Putamen (tissue), 1 donor: ENCODE measurements at regions not wholly inside any gene's neighbourhood (a gene's known extent, or its start where the extent isn't known, plus 50 kb on each side); places are given as distances from the start of the nearest gene placed in this dataset.

Experiments
- DNase-seq: peaks from one replicate; pipeline ENCODE4 v3.0.0-alpha.2; 2016; ENCODE audit warnings: low spot score

DNA sequence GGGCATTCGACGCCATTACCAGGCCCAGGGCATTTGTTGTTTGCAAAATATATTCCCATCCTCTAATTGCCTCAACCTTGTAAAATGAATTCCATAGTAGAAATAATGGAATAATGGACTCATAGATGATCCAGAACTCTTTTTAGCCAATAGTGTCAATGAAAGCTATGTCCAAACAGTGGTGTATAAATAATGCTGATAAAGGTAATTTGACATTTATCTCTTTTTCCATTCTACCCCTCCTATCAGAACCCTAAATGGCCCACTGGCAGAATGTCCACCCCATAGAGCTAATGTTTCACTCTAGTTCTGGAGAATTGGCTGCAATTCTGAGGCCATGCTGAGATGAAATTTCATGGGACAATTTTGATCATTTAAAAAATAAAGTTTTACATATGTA, 76.4 kb upstream of the DLX6 start:
- DNase-seq, result no peak

- no peak for DNase-seq
These were observed 73.5 kb upstream of the DLX6 start for GRCh38 chr7:96931891-96932290.

DNA sequence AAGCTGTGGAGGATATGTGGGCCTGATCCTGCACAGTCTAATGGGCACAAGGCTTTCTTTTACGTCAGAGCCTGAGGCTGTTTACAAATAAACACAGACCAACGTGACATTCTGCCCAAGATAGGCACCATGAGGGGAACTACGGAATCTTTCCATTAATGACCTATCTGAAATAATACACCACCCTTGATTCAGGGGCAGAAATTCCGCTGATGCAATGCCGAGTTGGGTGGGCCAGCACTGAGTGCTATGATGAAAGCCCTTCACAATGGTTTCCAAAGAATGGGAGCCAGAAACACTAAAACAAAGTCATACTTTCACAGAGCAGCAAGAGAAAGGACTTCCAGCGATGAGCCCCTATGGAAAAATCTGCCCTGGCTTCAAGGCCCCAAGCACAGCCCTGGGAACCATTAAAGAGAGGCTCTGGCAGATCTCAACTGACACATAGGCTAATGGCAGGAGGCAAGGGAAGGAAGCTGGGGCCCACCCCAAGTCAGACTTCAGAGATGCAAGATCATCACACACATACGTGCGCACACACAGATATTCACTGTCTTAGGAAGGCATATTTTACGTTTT, 72.2 kb upstream of the DLX6 start:
- DNase-seq, result no peak

- peak; percentile 53 for DNase-seq
These were observed 68.7 kb upstream of the DLX6 start for GRCh38 chr7:96936621-96937020.

- DNase-seq, result no peak
These were observed 63.2 kb upstream of the DLX6 start for GRCh38 chr7:96942112-96942511.

DNA sequence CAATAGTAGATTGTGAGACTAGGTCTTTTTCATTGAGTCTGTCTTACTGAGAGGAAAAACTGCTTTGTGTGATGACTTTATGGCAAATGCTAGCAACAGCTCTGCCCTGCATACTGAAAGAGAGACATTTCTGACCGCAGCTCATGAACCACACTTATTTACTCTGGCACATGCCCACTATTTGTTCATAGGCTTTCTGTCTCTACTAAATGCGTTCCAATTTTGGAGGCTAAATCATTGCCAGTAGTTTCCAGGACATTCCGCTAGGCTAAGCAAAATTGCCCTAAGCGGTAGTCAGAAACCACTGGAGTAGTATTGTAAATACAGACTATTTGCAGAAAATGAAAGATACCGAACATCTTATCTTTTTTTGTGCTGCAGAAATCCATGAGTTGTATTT, 55.6 kb upstream of the DLX6 start:
- no peak for DNase-seq

DNA sequence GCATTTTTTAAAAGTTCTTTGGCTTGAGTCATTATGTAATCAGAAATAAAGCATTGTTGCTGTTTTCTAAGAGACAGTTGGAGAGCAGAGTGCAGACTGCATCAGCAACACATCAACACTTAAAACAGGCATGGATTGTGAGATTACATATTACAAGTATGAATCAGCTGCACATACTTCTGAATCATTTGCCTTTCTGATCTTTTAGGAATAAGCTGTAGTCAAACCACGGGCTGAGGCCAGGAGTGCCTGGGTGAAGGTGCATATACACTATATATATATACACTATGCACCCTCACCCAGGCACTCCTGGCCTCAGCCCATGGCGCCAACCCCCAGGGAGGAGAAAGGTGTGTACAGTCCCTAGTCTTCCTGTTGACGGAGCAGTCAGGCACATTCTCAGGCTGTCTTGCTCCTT, 52.4 kb upstream of the DLX6 start:
- no peak for DNase-seq

GRCh38 chr7:96953676-96954513, 51.5 kb upstream of the DLX6 start:
- DNase-seq, result no peak
